NCI-H128 (cell line): ENCODE measurements at regions not wholly inside any gene's neighbourhood (a gene's known extent, or its start where the extent isn't known, plus 50 kb on each side); places are given as distances from the start of the nearest gene placed in this dataset.
"Not testable (repeated sequence)": the region's sequence is repeated elsewhere in the genome, so short reads cannot be mapped to it uniquely, and the experiment has no call there.

Experiments used
- DNase-seq: peaks from one replicate; lab custom pipeline; 2025; ENCODE audit not compliant: unreplicated experiment; lab: John Stamatoyannopoulos, UW

DNA sequence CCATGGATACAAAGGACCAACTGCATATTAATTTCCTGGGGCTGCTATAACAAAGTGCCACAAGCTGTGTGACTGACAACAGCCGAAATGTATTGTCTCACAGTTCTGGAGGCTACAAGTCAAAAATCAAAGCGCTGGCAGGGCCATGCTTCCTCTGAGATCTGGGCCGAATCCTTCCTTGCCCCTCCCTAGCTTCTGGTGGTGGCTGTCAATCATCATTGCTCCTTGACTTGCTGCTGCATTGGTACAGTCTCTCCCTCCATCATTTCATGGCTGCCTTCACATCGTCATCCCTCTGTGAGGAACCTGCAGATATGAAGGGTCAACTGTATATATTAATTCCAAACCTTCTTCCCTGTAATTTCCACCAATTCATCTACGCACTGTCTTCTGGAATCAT, 118.3 kb downstream of the EXOC5 start:
- DNase-seq: no peak

DNA sequence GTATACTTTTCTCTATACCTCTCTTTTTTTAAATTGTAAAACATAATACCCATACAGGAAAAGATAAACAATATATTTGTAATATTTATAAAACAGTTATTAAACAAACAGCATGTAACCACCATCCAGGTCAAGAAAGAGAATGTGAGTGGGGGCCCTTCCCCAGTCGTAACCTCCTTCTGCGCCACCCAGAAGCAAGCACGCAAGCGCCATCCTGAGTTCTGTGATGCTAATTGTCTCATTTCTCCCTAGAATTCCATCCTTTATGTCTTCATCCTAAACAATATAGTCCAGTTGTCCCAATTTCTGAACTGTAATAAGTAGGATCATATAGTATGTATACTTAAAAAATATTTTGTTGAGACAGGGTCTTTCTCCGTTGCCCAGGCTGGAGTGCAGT, 129.5 kb downstream of the EXOC5 start:
- no peak for DNase-seq

DNA sequence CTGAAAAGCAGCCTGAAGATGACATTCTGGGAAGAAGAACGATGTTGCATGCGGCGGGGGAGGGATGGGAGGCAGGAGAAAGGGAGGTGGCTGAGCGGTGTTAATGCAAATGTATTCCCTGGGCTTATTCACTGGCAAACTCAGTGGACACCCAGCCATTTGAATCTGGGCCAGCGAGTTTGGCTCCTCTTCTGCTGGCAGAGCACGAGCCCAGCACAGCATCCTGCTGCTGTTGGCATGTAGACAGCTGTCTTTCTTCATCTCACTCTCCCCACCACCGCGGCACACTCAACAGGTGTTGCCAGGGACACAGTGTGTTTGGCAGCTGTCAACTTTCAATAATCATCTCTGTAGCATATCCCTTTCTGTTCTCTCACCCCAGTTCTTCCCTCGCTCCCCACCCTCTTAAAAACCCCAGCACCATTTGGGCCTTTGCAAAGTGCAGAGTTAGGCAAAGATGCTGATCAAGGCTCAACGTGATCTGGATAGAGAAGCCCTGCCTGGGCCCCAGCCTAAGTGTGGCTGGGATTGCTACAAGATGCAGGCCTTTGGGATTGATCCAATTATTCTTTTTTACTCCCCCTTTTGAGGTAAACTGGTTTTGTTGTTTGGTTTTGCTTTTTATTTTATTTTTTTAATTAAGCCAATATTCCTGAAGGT, 131.9 kb downstream of the EXOC5 start:
- DNase-seq: no peak

GRCh38 chr14:57127809-57128208, 140.9 kb downstream of the EXOC5 start:
- DNase-seq: not testable (repeated sequence)

- no peak for DNase-seq
These were observed 146.6 kb downstream of the EXOC5 start for GRCh38 chr14:57122129-57122528.

DNA sequence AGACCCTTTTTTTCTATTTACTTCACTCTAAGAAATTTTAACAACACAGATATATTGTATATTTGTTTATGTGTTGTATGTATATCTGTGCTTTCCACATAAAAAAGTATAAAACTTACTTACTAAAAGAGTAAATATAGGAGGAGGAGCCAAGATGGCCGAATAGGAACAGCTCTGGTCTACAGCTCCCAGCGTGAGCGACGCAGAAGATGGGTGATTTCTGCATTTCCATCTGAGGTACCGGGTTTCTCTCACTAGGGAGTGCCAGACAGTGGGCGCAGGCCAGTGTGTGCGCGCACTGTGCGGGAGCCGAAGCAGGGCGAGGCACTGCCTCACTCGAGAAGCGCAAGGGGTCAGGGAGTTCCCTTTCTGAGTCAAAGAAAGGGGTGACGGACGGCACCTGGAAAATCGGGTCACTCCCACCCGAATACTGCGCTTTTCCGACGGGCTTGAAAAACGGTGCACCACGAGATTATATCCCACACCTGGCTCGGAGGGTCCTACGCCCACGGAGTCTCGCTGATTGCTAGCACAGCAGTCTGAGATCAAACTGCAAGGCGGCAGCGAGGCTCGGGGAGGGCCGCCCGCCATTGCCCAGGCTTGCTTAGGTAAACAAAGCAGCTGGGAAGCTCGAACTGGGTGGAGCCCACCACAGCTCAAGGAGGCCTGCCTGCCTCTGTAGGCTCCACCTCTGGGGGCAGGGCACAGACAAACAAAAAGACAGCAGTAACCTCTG, 156.5 kb downstream of the EXOC5 start:
- not testable (repeated sequence) for DNase-seq

DNA sequence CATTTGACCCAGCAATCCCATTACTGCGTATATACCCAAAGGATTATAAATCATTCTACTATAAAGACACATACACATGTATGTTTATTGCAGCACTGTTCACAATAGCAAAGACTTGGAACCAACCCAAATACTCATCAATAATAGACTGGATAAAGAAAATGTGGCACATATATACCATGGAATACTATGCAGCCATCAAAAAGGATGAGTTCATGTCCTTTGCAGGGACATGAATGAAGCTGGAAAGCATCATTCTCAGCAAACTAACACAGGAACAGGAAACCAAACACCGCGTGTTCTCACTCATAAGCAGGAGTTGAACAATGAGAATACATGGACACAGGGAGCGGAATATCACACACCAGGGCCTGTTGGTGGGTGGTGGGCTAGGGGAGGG, 158.3 kb downstream of the EXOC5 start:
- not testable (repeated sequence) for DNase-seq

DNA sequence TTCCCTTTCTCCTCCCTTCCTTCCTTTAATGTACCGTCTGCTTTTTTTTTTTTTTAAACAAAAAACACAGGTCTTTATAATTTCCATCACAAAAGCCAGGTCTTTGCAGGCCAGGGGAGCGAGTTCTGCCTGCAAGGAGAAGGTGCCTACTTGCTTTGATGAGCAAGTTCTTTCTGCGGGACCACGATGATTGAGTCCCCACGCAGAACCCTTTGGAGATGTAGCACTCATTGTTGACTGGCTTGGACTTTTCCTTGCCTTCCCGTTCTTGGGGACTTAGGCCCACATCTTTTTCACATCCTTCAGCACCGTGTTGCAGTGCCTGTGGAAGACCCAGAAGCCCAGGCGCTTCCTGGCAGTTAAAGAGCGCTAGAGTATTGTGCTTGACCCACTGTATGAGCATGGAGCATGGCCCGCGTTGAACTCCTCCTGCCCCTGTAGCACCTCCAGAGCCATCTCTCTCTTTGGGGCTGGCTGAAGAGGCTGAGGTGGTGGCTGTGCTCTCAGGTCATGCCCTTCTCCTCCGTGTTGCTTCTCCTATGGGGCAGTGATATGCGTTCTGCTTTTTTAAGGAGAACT, 177.6 kb downstream of the EXOC5 start:
- no peak for DNase-seq

GRCh38 chr14:57089901-57090300, 178.8 kb downstream of the EXOC5 start:
- DNase-seq: no peak

- DNase-seq: no peak
These were observed 180.9 kb downstream of the EXOC5 start for GRCh38 chr14:57087841-57088240.

GRCh38 chr14:57086271-57087162, 182.2 kb downstream of the EXOC5 start:
- no peak for DNase-seq

- DNase-seq: peak; percentile 63
These were observed 182.9 kb downstream of the EXOC5 start for GRCh38 chr14:57085801-57086200.

DNA sequence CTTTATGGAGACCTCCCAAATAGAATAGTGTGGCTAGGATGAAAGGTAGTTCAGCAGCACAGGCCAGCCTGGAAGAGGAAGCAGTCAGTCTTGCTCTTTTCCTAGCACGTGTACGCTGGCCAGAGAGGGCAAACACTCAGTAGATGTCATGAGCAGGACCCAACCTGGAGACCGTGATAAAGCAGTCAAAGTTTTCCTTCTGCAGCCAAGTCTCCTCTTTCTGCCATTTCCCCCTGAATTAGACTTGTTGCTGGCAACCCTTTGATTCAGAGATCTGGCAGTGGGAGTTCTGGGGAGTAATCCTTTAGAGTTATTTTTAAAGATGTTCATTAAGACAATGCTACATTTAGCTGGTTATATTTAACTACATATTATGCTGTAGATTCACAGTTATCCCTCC, 183.7 kb downstream of the EXOC5 start:
- DNase-seq: no peak

GRCh38 chr14:57080691-57081090, 188.0 kb downstream of the EXOC5 start:
- no peak for DNase-seq

GRCh38 chr14:57078054-57078453, 190.7 kb downstream of the EXOC5 start:
- DNase-seq: no peak

DNA sequence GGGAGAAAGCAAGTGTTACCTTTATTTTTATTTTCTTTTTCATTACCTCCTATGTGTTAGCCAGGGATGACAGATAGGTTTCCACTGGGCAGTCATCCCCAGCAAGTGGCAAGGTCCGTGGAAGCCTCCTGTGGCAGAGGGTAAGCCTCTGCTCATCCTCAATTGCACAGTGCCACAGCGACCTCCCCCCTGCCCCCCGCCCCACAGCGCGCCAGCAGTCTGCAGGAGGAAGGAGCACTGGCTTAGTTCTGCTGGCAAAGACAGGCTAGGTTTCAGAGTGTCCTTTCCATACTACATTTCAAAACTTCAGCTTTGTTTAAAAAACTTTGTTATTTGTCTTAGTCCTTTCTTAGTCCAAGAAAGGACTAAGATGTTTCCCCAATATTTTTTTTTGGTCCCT, 194.7 kb downstream of the EXOC5 start:
- DNase-seq: no peak

GRCh38 chr14:57071639-57072038, 197.1 kb downstream of the EXOC5 start:
- no peak for DNase-seq

DNA sequence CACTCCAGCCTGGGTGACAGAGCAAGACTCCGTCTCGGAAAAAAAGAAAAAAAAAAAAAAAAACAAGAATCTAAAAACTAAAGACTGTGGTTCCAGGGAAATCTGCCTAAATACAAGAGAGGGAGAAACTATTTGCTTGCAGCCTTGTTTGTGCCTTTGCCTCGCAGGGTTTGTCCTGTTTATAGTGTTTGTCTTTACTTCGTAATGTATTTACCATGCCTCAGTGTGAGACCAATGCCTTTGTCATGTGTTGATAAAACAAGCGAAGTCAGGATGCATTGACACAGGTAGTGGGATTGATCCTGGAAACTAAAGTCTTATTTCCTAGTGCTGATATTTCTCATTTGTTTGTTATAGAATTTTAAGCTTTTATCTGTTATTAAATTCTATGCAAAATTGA, 199.0 kb downstream of the EXOC5 start:
- no peak for DNase-seq

GRCh38 chr14:57068511-57068910, 200.2 kb downstream of the EXOC5 start:
- no peak for DNase-seq

GRCh38 chr14:57066887-57067513, 201.7 kb downstream of the EXOC5 start:
- DNase-seq: no peak

- no peak for DNase-seq
These were observed 202.2 kb downstream of the EXOC5 start for GRCh38 chr14:57066463-57066862.
